Fibroblast of gingiva (primary cell): ENCODE measurements at regions not wholly inside any gene's neighbourhood (a gene's known extent, or its start where the extent isn't known, plus 50 kb on each side); places are given as distances from the start of the nearest gene placed in this dataset.
A peak's percentile ranks its signal among the peaks of the same experiment; 100 is the strongest.

Experiments used
- DNase-seq: peaks from one replicate; pipeline ENCODE4 v3.0.0-alpha.2; 2011; ENCODE audit warnings: low read depth

- peak; percentile 1 for DNase-seq
Observed at GRCh38 chr13:84077271-84077670, 195.0 kb upstream of the SLITRK1 start.

- DNase-seq = no peak
Observed at GRCh38 chr13:84076280-84076679, 194.0 kb upstream of the SLITRK1 start.

DNA sequence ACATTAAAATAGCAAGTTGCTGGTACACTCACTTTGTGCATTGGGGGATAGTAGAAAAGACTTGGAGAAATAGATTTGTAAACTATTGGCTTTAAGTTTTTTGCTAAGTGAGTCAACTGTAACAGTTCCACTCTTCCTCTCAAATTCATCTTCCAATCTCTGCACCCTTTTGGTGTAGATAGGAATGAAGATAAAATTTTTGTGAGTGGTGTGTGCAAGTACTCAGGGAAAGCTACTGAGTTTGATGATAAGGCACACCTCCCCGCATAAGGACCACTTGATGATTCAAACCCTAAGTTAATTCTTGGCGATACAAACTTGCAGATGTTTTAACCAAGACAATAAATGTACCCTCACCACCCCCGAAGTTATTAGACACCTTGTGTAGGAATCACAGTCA lies 168.3 kb upstream of the SLITRK1 start:
- no peak for DNase-seq

DNA sequence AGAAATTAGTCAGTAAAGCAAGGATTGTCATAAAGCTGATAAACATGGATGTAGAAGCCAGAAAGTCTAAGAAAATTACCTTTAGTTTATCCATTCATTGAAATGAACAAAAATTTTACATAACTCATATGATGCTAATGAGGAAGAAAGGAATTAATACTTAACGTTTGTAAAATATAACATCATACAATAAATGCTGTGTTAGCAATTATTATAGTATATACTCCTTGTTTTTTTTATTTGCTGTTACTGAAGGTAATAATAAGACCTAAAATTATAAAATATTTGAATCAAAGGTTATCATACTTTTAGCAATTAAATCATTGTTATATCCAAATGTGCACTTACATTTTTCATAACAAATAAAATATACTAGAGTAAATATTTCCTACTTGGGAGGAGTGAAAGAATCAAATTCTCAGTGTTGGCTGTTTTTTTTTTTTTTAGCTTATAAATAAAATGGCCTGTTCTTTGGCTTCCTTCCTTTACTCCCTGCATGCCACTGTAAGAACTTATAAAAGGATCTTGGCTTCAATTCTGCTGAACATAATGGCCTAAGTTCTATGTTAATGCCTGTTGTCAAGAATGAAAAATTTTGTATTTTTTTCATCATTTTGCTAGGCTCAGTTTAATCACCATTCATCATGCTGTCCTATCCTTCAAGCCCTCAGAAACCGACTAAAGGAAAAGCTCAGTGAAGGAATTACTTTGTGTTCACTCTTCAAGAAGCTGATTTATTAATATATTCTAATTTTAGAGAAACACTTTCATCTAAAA lies 167.4 kb upstream of the SLITRK1 start:
- DNase-seq = no peak

- DNase-seq = no peak
Observed at GRCh38 chr13:84044805-84045204, 162.5 kb upstream of the SLITRK1 start.

DNA sequence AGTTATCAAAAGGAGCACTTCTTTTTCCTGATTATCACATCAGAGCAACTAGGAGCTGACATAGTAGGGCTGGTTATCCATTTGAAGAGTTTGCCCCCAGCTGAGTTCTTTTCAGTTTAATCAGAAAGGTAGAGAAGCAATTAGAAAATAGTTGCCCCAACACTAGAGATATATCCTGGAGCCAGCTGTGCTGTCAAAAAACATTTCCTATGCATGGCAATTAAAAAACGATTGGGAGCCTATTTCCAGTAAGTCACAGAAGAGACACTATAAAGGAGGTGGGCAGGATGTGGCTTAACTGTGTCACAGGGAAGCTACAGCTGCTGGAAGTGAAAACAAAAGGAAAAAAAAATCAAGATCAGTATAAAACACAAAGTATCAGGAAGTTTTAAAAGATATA lies 155.7 kb upstream of the SLITRK1 start:
- no peak for DNase-seq

DNA sequence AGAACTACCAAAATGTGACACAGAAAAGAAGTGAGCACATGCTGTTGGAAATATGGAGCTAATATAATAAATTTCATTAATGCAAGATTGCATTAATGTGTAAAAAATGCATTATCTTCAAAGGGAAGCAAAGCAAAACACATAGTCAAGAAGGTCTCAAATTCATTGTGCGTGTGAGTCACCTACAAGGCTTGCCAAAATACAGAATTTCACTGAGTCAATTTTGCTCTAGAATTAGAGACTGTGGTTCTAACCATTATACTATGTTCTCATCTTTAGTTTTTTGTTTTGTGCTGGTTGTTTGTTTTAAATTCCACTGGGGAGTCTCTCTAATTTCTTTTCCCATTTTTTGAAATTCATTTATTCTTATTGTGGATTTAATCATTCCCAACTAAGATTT lies 149.8 kb upstream of the SLITRK1 start:
- no peak for DNase-seq

DNA sequence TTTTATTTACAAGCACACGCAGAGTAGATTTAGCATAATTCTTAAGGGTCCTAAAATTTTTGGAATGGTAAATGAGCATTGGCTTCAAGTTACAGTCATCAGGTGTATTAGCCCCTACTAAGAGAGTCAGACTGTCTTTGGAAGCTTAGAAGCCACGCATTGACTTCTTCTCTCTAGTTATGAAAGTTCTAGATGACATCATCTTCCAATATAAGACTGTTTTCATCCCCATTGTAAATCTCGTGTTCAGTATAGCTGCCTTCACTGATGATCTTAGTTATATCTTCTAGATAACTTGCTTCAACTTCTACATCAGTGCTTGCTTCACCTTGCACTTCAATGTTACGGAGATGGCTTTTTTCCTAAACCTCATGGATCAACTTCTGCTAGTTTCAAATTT lies 148.8 kb upstream of the SLITRK1 start:
- no peak for DNase-seq

DNA sequence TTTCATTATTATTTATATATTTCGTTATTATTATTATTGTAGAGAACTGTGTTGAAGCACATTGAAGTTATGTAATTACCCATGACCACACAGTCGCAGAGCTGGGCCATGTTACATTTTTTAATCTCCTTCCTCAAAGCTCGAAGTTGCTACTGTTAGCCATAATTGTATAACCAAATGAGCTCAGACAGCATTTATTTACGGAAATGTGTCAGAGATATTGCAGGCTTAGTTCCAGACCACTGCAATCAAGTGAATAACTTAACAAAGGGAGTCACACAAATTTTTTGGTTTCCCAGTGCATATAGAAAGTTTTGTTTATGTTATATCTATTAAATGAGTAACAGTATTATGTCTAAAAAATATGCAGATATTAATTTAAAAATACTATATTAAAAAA lies 147.1 kb upstream of the SLITRK1 start:
- no peak for DNase-seq

DNA sequence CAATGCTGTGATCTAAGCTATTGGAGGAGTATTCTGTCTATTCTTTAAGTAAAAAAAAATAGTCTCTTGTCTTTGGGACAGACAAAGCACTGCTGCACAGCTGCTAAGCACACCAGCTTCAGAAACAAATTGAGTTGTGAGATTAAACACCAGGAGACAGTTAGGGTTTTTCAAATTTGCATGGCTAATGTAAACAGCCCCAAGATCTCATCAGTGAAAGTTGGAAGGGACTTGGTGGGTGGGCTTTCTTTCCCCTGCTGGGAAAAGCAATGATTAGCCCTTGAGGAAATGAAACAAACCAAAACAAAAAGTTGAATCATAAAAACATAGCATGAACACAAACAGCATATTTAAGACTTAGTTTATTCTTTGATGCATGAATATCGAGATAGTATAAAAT lies 143.6 kb upstream of the SLITRK1 start:
- DNase-seq = no peak

DNA sequence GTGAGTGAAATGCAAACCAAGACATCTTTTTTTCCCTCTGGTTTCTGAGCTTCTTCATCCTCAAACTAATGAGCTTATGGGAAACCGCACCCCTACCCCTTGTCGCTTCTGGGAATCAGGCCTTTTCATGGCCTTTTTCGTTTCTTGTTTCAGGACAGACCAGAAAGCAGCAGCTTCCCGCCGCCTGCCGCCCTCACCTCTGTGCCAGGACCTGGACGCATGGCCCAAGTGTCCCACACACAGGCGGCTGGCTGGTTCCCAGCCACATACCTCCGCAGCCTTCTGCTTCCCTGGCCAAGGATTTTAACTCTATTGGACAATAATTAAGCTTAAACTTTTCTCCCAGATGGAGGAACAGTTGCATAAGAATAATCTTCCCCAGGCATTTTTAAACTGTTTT lies 114.1 kb upstream of the SLITRK1 start:
- DNase-seq = no peak

DNA sequence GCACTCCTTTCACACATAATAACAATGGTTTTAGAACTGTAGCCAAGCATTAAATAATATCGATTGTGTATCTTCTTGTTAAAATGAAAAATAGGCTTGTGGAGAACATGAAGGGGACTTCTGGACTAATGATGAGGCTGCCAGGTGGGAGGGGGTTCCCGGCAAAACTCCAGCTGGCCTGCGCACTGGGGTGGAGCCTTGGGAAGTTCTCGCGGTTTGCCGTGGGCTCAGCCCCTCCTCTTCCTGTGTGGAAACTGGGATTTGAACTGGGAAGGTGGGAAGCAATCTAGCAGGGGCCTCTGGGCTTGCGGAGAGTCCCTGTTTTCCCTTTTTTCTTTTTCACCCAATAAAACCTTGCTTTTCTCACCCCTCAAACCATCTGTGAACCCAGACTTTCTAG lies 113.7 kb upstream of the SLITRK1 start:
- no peak for DNase-seq

- DNase-seq = no peak
Observed at GRCh38 chr13:83992566-83993358, 110.5 kb upstream of the SLITRK1 start.

GRCh38 chr13:83987394-83987793 lies 105.1 kb upstream of the SLITRK1 start:
- no peak for DNase-seq

DNA sequence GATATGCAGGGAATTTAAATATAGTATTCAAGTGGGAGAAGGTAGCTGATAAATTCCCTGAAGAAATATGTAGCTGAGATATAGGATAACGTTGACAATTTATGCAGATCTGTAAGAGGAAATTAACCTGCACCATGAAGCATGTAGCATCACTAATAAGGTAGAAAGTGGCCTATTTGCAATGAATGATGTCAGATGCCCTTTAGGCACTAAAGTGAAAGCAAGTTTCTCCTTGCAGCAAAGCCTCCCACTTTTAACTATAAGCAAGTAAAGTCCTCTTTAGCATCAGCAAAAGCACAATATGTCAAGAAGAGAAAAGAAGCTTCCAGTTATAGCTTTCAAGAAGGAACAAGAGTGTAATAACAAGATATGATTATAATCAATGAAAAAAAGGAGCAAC lies 102.5 kb upstream of the SLITRK1 start:
- no peak for DNase-seq

DNA sequence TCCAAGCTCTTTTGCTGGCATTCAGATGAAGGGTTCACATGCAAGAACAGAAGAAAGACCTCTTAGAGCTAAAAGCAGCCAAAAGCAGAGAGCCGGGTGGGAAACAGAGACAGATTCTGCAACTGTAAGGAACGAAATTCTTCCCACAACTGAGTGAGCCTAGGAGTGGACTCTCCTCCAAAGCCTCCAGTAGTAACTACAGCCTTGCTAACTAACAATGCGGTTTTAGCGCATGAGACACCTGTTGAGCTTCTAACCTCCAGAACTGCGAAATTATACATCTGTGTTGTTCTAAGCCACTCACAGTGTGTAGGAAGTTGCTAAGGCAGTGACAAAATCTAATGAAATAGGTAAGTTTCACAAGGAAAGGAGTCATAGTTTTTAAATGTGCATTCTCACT lies 98.1 kb upstream of the SLITRK1 start:
- no peak for DNase-seq

- no peak for DNase-seq
Observed at GRCh38 chr13:83975655-83976165, 93.4 kb upstream of the SLITRK1 start.

DNA sequence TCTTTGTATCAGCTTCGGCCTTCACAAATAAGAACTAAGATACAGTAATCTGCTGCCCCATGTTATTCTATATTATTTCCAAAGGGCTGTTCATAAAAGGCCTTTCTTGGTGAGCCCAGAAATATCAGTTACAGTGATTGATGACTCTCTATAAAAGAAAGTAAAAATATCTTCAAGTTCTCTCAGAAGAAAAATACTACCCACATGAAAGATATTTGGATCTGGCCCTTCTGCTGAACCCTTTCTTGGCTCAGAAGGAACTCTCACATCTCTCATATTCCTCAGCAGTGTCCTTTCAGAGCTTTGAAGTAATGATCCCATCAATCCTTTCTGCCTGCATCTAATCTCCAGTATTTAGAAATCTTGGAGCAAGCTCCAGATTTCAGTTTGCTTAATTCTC lies 76.3 kb upstream of the SLITRK1 start:
- no peak for DNase-seq

DNA sequence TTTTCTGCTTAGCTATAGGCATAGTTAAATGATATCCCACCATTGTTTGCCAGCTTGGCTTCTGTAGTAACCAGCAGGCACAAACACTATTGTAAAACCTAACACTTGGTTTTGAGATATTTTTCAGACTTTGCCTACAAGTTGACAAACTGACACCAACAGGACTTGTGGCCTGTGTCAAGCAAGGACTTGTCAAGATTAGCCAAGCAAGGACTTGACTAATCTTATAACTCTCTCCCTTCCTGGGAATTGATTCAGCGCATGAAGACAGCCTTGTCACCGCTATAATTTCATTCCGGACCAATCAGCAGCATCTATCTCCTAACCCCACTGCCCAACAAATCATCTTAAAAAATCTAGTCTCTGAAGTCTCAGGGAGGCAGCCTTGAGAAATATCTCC lies 72.7 kb upstream of the SLITRK1 start:
- no peak for DNase-seq

DNA sequence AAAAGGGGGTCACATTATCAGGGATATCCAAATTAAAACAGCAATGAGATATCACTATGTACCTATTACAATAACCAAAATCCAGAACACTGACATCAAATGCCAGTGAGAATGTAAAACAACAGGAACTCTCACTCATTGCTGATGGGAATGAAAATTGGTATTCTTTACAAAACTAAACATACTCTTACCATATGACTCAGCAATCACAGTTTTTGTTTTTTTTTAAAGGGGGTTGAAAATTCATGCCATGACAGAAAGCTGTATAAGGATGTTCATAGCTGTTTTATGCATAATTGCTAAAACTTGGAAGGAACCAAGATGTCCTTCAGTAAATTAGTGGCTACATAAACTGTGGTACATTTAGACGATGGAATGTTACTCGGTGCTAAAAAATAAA lies 71.6 kb upstream of the SLITRK1 start:
- no peak for DNase-seq

- DNase-seq = no peak
Observed at GRCh38 chr13:83950293-83950692, 68.0 kb upstream of the SLITRK1 start.

DNA sequence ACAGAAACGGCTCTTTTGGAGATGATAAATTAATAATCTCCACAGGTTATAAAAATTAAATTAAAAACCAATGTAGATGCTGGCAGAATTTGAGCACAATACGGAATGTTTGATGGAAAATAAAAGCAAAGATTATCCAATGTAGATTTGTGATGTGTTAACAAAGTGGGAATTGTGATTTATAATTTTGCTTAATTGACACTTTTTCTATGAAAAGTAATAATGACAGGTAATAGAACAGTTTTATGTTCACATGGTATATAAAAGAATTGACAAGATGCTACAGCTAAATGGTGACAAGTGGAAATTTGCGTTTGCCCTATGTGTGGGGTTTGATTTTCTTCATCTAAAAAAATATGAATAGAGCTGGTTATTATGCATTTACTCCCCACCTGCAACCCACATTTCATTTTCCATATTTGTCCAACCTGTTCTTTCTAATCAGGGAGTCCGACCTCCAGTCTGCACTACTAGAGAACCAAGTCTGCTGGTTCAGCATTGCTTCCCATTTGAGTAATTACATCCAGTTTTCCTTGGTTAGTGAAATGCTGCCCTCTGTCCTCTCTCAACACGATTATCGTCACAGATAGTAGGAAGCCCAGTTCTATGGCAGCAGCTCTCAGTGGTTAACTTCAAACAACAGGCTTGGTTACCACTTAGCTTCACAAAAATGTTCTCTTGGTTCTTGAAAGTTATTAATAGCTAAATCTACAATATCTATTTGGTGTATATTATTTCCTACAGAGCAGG lies 61.4 kb upstream of the SLITRK1 start:
- DNase-seq = no peak
